ENCODE measurements at regions not wholly inside any gene's neighbourhood (a gene's known extent, or its start where the extent isn't known, plus 50 kb on each side); places are given as distances from the start of the nearest gene placed in this dataset.
A peak's percentile ranks its signal among the peaks of the same experiment; 100 is the strongest.
"Not testable (repeated sequence)": the region's sequence is repeated elsewhere in the genome, so short reads cannot be mapped to it uniquely, and the experiment has no call there.

- no peak for DNase-seq
Measured at GRCh38 chr4:183816882-183817509, 88.1 kb upstream of the STOX2 start.

- not testable (repeated sequence) for DNase-seq
Measured at GRCh38 chr4:183818591-183818990, 86.5 kb upstream of the STOX2 start.

GRCh38 chr4:183821076-183821853 lies 83.8 kb upstream of the STOX2 start:
- no peak for DNase-seq

- no peak for DNase-seq
Measured at GRCh38 chr4:183823434-183823833, 81.7 kb upstream of the STOX2 start.

- no peak for DNase-seq
Measured at GRCh38 chr4:183825346-183825745, 79.8 kb upstream of the STOX2 start.

- no peak for DNase-seq
Measured at GRCh38 chr4:183826461-183826860, 78.6 kb upstream of the STOX2 start.

GRCh38 chr4:183828125-183828524 lies 77.0 kb upstream of the STOX2 start:
- no peak for DNase-seq

- DNase-seq = no peak
Measured at GRCh38 chr4:183828839-183829238, 76.3 kb upstream of the STOX2 start.

- no peak for DNase-seq
Measured at GRCh38 chr4:183830438-183830985, 74.6 kb upstream of the STOX2 start.

- DNase-seq = no peak
Measured at GRCh38 chr4:183831026-183831446, 74.1 kb upstream of the STOX2 start.

GRCh38 chr4:183831683-183832082 lies 73.4 kb upstream of the STOX2 start:
- DNase-seq = no peak

GRCh38 chr4:183832776-183833450 lies 72.2 kb upstream of the STOX2 start:
- DNase-seq = no peak

- DNase-seq = no peak
Measured at GRCh38 chr4:183834252-183834651, 70.9 kb upstream of the STOX2 start.

- no peak for DNase-seq
Measured at GRCh38 chr4:183837222-183837621, 67.9 kb upstream of the STOX2 start.

- DNase-seq = no peak
Measured at GRCh38 chr4:183838987-183839712, 66.0 kb upstream of the STOX2 start.

- DNase-seq = peak; percentile 14
Measured at GRCh38 chr4:183840311-183840710, 64.8 kb upstream of the STOX2 start.

GRCh38 chr4:183841001-183841400 lies 64.1 kb upstream of the STOX2 start:
- no peak for DNase-seq

- DNase-seq = peak; percentile 26
Measured at GRCh38 chr4:183842129-183842528, 63.0 kb upstream of the STOX2 start.

GRCh38 chr4:183843248-183843671 lies 61.8 kb upstream of the STOX2 start:
- DNase-seq = no peak

GRCh38 chr4:183846951-183847350 lies 58.2 kb upstream of the STOX2 start:
- DNase-seq = no peak

- DNase-seq = no peak
Measured at GRCh38 chr4:183848805-183849204, 56.3 kb upstream of the STOX2 start.

- no peak for DNase-seq
Measured at GRCh38 chr4:183852910-183853547, 52.1 kb upstream of the STOX2 start.

All from NCI-H1417 treated with DMSO at 0.1 percent for 48 hours (cell line).